HG02840 (cell line): ENCODE measurements at regions not wholly inside any gene's neighbourhood (a gene's known extent, or its start where the extent isn't known, plus 50 kb on each side); places are given as distances from the start of the nearest gene placed in this dataset.
"Not testable (repeated sequence)": the region's sequence is repeated elsewhere in the genome, so short reads cannot be mapped to it uniquely, and the experiment has no call there.

Source experiments
- ATAC-seq: cut with Tn5 transposase; IDR thresholded peaks from one replicate; pipeline ENCODE4 v1.9.1; 2021; ENCODE audit warnings: mild to moderate bottlenecking, moderate library complexity, moderate number of reproducible peaks; ENCODE audit not compliant: unreplicated experiment, low FRiP score

DNA sequence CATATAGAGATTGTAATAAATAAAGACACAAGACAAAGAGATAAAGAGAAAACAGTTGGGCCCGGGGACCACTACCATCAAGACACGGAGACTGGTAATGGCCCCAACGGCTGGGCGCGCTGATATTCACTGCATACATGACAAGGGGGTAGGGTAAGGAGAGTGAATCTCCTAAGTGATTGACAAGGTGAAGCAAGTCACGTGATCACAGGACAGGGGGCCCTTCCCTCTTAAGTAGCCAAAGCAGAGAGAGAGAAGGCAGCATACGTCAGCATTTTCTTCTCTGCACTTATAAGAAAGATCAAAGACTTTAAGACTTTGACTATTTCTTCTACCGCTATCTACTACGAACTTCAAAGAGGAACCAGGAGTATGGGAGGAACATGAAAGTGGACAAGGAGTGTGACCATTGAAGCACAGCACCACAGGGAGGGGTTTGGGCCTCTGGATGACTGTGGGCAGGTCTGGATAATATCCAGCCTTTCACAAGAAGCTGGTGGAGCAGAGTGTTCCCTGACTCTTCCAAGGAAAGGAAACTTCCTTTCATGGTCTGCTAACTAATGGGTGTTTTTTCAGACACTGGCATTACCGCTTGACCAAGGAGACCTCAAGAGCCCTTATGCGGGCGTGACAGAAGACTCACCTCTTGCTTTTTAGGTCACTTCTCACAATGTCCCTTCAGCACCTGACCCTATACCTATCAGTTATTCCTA is 75.6 kb downstream of the MRPL39 start:
- not testable (repeated sequence) for ATAC-seq

DNA sequence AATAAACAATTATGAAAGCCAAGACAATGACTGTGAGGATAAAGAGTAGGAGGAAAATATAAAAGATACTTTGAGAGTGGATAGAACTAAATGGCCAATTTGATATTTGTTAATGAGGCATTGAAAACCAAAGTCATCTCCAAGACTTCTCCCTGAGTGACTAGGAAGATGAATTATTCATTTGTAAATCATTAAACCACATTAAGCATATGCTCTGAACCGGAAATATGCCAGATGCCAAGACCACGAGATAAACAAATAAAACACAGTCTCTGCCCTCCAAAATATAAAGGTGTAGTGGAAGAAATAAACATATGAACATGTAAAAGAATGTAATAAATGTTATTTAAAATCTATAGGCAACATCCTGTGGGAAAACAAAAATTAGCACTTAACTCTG is 78.8 kb downstream of the MRPL39 start:
- ATAC-seq, result no peak

DNA sequence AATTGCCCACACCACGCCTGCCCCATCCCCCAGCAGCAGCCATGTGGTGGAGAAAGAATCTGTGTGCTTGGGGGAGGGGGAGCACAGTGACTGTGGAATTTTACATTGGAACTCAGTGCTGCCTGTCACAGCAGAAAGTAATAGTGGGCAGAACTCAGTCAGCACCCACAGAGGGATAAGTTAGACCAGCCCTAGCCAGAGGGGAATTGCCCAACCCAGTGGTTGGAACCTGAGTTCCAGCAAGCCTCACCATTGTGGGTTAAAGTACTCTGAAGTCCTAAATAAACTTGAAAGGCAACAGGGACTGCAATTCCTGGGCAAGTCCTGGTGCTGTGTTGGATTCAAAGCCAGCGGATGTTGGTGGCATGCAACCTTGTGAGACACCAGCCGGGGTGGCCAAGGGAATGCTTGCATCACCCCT is 88.8 kb downstream of the MRPL39 start:
- ATAC-seq, result no peak

DNA sequence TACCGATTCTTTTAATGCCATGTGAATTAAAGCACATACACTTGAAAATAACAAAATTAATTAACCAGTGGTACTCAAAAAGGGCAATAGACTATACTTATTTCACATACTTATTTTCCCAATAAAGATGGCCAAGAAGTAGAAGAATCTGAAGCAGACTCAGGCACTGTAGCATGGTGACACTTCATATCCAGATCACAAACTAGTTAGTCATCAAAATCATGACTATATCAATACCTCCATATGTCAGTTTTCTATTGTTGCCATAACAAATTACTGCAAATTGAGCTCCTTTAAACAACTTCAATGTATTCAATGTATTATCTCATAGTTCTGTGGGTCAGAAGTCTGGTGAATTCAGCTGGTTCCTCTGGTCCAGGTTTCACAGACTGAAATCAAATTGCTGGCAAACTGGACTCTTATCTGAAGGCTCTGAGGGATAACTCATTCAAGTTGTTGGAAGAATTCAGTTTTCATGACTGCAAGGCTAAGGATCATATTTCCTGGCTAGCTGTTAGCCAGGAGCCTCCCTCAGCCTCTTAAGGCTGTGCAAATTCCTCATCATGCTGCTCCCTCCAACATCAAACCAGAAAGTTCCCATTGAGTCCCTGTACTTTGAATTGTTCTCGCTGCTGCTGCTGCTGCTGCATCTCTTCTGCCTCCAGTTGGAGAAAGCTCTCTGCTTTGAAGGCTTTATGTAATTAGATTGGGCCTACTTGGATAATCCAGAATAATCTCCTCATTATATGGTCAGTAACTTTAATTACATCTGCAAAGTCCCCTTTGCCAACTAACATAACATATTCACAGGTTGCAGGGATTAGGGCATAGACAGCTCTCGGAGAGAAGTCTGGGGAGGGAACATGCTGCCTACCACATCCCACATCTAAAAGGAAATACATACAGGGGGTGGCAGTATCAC is 91.5 kb downstream of the MRPL39 start:
- ATAC-seq, result no peak

DNA sequence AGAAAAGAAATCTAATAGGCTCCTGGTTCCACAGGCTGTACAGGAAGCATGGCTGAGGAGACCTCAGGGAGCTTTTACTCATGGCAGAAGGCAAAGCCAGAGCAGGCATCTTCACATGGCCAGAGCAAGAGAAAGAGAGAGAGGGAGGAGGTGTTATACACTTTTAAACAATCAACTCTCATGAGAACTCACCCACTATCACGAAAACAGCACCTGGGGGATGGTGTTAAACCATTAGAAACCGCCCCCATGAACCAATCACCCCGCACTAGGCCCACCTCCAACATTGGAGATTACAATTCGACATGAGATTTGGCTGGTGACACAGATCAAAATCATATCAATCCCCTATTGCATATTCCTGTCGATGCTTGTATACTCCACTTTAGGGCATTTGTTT is 93.5 kb downstream of the MRPL39 start:
- no peak for ATAC-seq

DNA sequence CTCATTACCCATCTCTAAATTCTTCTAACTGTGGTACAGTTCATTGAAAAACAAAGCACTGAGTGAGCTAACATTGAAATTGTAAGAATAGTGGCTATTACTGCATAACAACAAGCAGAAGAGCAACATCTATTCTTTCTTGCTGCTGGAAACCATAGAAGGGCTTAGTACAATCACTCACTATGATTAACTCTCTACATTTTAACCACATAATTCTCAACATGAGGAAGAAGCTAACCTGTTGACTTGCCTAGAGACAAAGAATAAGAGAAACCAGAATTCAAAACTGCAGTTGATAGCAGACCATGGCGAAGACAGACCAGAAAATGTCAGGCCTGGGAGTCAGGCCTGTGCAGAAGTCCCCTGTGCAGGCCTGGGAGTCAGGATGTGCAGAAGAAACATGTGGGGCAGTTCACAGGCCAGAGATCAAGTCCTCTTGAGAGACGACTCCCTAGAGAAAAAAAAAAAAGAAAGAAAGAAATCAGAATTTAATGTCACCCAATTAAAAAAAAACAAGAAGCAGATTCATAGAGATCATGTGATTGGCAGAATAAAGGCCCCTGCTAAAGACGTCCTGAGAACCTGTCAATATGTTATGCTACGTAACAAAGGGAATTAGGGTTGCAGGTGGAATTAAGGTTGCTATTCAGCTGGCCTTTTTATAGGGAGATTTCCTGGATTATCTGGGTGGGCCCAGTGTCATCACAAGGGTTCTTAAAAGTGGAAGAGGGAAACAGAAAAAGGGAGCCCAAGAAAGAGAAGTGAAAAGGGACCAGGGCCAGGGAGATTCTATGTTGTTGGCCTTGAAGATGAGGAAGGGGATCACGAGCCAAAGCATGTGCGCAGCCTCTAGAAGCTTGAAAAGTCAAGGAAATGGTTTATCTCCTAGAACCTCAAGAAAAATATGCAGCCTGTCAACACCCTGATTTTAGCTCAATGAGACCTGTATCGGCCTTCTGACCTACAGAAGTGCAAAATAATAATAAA is 94.9 kb downstream of the MRPL39 start:
- no peak for ATAC-seq

DNA sequence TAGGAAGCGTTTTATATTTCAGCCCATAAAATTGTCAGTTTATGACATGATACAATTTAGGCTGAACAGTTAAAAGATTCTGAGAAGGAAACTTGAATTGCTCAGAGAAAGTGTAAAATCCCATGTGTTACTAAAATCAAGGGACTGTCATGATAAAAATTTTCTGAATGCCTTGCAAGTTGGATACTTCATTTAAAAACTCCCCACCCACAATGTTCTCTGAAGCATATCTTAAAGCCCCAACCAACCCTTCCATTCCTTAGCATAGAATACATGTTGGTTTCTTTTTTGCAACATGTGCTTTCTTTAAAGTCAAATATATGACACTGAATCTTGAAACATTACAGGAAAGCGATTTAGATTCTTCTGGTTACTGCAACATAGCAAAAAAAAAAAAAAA is 97.4 kb downstream of the MRPL39 start:
- ATAC-seq, result no peak

DNA sequence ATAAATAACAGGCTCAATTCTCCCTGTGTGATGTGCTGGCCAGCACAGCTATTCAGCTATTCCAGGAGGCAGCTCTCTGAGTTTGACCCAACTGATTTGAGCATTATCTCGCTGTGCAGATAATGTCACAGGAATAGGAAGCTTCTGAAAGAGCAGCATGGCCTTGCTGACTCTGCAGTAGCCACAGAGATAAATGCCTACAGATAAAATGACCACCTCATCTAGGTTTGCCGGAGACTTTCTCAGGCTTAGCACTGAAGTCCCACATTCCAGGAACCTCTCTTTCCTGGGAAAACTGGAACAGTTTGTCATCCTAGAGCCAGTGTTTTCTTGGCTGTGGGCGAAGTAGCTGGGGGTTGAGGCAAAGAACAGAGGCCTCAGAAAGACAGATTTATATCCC is 98.9 kb downstream of the MRPL39 start:
- no peak for ATAC-seq

DNA sequence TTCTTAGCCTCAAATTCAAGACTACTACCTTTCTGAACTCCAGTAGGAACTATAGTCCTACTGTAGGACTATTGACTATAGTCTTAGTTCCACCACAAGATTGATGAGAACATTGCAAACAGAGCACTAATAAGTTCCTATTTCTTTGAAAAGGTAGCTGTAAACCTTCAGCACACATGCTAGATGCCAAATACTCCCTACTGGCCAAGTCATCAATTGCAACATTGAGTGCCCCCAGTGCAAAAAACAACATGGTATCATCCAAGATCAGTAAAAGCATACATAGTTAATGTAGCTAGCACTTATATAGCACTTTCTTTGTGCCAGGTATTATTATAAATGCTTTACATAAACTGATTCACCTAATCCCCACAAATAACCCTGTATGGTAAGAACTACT is 99.8 kb downstream of the MRPL39 start:
- ATAC-seq, result no peak

DNA sequence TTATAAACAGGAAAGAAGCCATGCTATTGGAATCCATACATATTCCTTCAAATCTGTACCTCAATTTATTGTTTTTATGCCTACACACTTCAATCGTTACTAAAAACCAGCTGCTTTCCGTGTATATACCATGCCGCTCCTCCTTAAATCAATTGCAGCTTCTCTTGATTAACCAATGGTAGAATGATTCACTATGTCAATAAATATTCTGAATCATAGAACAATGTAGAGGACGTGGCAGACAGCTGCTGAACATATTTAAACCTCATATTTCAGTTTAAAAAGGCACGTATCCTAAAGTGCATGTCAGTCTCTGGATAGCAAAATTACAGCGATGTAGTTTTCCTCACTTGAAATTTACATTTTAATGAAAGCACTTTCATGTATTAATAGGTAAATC is 100.4 kb downstream of the MRPL39 start:
- no peak for ATAC-seq

DNA sequence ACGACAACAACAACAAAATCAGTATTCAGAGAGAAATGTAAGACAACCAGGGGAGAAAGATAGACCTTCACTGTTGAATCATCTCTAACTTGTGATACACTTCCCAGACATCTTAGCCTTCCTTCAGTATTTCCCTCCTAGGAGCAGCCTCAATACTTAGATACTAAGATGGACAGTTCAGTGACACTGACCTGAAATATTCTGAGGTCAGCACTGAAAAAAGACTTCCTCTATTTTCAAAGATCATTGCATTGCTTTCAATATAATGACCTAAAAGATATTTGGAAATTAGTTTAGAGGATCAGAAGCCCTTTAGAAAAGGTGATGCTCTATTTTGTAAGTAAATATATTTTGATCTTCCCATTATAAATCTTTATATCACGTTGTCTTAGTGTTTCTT is 101.0 kb downstream of the MRPL39 start:
- no peak for ATAC-seq

DNA sequence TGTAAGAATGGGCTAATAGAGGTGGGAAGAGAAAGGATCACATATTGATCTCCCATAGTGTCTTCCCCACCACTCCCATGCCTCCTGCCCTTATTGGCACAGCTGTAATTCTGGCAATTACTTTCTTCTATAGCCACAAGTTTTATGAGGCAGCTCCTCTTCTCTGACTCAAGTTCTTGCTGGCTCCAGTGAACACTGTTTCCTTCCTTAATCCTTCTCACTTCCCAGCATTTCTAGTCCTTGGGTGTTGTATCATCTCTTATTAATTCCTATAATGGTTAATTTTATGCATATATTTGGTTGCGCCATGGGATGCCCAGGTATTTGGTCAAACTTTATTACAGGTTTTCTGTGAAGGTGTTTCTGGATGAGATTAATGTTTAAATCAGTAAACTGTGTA is 103.3 kb downstream of the MRPL39 start:
- ATAC-seq, result no peak

DNA sequence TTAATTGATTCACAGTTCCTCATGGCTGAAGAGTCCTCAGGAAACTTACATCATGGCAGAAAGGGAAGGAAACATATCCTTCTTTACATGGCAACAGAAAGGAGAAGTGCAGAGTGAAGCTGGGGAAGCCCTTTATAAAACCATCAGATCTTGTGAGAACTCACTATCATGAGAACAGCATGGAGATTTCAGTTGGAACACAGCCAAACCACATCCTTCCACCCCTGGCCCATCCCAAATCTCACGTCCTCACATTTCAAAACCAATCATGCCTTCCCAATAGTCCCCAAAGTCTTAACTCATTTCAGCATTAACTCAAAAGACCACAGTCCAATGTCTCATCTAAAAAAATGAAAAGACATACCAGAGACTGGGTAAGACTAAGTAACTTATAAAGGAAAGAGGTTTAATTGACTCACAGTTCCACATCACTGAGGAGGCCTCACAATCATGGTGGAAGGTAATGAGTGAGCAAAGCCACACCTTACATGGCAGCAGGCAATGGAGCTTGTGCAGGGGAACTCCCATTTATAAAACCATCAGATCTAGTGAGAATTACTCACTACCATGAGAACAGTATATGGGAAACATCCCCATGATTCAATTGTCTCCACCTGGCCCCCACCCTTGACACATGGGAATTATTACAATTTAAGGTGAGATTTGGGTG is 105.2 kb downstream of the MRPL39 start:
- ATAC-seq, result peak; percentile 55

DNA sequence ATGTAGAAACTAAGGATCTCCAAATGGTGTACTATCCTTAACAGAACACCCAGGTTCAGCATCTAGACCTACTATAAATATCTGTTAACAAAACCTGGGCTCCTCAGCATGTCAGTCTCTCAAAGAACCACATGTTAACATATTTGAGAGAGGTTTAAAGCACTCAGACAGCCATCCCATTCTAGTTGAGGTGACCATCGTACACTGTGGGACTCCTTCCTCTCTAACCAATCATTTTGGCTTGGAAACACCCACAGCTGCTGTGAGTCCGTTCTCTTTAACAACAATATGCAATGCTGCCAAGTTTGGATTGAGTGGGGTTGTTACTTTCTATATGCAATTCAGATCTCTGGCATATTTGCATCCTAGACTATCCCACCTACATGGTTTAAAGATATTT is 105.8 kb downstream of the MRPL39 start:
- peak; percentile 20 for ATAC-seq

DNA sequence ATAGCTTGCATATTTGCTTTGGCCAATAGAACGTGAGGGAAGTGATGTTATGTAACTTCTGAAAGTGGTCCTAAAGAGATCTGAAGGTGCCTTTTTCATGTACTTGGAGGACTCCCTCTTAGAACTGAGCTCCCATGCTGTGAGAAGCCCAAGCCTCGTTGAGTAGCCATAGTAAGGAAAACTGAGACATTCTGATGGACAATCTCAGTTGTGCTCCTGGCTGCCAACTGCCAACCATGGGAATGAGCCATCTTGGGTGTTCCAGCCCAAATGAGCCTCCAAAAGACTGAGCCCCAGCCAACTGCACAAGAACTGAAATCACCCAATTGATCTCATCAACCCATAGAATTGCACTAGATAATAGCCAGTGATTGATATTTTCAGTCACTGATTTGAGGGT is 106.7 kb downstream of the MRPL39 start:
- no peak for ATAC-seq

DNA sequence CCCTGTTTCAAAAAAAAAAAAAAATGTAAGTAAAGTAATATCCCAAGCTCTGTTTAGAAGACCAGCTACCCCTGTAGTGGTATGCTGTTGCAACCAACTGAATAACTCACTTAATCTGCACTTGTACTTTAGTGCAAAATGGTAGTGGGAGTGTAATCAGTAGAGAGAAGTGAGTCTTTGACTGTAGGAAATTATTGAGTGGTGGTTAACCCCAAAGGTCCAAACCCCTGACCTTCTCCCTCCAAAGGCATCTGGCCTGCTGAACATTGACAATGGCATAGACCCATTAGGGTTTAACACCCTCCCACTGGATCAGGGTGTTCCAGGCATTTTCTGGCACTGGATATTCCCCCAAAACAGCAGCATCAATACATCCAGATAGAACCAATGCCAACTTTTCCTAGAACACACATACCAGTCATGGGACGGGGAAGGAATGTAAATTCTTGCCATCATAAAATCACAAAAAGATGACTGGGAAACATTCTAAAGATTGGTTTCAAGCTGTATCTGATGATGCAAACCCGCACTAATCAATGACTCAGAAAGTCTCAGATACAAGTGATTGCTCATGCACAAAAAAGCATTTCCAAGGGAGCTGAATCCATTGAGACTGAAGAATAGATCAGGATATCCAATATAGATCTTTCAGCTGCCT is 110.3 kb downstream of the MRPL39 start:
- no peak for ATAC-seq

DNA sequence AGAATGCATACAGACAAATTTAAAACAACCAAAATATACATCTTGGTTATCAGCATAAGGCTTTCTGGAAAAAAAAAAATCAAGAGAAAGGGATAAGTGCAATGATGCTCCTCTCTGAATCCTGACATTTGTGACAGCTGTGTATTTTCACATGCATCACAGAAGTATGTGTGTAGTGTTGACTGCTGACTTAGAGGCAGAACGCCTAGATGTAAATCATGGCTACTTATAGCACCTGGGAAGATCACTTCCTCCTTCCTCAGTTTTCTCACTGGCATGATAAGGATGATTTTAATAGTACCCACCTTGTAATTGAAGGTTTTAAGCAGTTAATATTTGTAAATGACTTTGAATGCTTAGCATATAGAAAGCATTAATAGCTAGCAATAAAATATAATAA is 112.5 kb downstream of the MRPL39 start:
- no peak for ATAC-seq

DNA sequence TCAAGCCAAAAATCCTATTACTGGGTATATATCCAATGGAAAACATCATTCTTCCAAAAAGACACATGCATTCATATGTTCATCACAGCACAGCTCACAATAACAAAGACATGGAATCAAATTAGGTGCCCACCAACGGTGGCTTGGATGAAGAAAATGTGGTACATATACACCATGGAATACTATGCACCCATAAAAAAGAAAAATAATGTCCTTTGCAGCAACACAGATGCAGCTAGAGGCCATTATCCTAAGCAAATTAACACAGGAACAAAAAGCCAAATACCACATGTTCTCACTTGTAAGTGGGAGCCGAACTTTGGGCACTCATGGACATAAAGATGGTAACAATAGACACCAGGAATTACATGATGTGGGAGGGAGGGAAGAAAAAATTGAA is 113.6 kb downstream of the MRPL39 start:
- no peak for ATAC-seq

DNA sequence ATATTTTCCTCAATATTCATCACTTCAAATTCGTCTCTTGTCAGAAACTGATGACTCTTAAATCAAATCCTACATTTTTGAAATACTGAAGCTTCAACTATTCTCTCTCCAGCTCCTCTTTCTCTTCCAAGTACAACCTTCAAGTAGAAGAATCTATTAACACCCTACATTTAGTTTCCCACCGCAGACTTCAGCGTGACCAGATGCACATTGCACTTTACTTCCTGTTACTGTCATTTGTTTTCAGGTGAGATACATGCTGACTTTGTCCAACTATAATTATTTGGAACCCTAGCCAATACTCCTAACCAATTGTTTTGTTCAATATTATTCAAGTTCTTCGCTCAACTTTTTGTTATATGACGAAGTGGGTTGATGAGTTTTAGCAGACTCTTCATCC is 116.0 kb downstream of the MRPL39 start:
- no peak for ATAC-seq

DNA sequence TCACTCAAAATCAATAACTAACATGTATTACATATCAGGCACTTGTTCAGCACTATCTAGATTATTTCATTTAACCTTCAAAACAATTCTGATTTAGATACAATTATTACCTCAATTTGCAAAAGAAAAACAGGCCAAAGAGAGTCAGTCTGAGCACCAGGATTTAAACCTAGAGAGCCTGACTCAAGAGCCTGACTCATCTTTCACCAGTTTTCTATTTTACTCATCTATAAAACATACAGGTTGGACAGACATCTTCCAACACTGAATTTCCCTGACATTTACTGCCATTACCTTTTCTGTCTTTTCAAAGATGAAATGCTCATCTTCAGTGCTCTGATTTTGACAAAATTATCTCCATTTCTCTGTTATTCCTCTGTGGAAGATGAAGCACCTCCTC is 116.5 kb downstream of the MRPL39 start:
- no peak for ATAC-seq
